Neural progenitor cell (in vitro differentiated cells): ENCODE measurements at regions not wholly inside any gene's neighbourhood (a gene's known extent, or its start where the extent isn't known, plus 50 kb on each side); places are given as distances from the start of the nearest gene placed in this dataset.
"Not testable (repeated sequence)": the region's sequence is repeated elsewhere in the genome, so short reads cannot be mapped to it uniquely, and the experiment has no call there.

Experiments used
- EZH2phosphoT487 ChIP-seq: fragments of 200-600 bp; sonication (generic); IDR thresholded peaks from 2 replicates; pipeline ENCODE4 v1.6.1; 2017; ENCODE audit warnings: antibody characterized with exemption
- TF ChIP-seq, protein P1 (sequence below): fragments of 200-600 bp; sonication (generic); IDR thresholded peaks from 2 replicates; pipeline ENCODE4 v1.5.1; 2017; ENCODE audit warnings: antibody characterized with exemption, mild to moderate bottlenecking

DNA sequence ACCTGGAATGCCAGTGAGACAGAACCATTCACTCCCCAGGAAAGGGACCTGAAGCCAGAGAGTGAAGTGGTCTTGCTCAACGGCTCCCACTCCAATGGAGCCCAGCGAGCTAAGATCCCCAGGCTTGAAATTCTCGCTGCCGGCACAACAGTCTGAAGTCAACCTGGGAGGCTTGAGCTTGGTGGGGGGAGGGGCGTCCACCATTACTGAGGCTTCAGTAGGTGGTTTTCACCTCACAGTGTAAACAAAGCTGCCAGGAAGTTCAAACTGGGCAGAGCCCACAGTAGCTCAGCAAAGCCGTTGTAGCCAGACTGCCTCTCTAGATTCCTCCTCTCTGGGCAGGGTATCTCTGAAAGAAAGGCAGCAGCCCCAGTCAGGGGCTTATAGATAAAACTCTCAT lies 236.2 kb downstream of the LMBRD1 start:
- TF ChIP-seq EZH2phosphoT487, result not testable (repeated sequence)
- TF ChIP-seq, protein P1, sequence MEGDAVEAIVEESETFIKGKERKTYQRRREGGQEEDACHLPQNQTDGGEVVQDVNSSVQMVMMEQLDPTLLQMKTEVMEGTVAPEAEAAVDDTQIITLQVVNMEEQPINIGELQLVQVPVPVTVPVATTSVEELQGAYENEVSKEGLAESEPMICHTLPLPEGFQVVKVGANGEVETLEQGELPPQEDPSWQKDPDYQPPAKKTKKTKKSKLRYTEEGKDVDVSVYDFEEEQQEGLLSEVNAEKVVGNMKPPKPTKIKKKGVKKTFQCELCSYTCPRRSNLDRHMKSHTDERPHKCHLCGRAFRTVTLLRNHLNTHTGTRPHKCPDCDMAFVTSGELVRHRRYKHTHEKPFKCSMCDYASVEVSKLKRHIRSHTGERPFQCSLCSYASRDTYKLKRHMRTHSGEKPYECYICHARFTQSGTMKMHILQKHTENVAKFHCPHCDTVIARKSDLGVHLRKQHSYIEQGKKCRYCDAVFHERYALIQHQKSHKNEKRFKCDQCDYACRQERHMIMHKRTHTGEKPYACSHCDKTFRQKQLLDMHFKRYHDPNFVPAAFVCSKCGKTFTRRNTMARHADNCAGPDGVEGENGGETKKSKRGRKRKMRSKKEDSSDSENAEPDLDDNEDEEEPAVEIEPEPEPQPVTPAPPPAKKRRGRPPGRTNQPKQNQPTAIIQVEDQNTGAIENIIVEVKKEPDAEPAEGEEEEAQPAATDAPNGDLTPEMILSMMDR, result not testable (repeated sequence)
